ENCODE measurements at regions not wholly inside any gene's neighbourhood (a gene's known extent, or its start where the extent isn't known, plus 50 kb on each side); places are given as distances from the start of the nearest gene placed in this dataset.

- TF ChIP-seq, protein P1, sequence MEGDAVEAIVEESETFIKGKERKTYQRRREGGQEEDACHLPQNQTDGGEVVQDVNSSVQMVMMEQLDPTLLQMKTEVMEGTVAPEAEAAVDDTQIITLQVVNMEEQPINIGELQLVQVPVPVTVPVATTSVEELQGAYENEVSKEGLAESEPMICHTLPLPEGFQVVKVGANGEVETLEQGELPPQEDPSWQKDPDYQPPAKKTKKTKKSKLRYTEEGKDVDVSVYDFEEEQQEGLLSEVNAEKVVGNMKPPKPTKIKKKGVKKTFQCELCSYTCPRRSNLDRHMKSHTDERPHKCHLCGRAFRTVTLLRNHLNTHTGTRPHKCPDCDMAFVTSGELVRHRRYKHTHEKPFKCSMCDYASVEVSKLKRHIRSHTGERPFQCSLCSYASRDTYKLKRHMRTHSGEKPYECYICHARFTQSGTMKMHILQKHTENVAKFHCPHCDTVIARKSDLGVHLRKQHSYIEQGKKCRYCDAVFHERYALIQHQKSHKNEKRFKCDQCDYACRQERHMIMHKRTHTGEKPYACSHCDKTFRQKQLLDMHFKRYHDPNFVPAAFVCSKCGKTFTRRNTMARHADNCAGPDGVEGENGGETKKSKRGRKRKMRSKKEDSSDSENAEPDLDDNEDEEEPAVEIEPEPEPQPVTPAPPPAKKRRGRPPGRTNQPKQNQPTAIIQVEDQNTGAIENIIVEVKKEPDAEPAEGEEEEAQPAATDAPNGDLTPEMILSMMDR (conservative IDR thresholded peaks at IDR 0.05 in 1 of 2, IDR thresholded peaks at IDR 0.05 in 1 of 2; ENCODE audit: extremely low read depth in 1 of 2, insufficient read depth in 1 of 2, low read depth in 1 of 2, low read length in 2 of 2), result no peak
- no peak for TF ChIP-seq EZH2 (IDR thresholded peaks at IDR 0.05; ENCODE audit: borderline replicate concordance, low read length)
These were observed 126.7 kb downstream of the MYCN start for GRCh38 chr2:16067037-16067406.
